MV-4-11 (cell line): ENCODE measurements at regions not wholly inside any gene's neighbourhood (a gene's known extent, or its start where the extent isn't known, plus 50 kb on each side); places are given as distances from the start of the nearest gene placed in this dataset.

Experiments
- DNase-seq: peaks from one replicate; lab custom pipeline; 2025; lab: John Stamatoyannopoulos, UW

DNA sequence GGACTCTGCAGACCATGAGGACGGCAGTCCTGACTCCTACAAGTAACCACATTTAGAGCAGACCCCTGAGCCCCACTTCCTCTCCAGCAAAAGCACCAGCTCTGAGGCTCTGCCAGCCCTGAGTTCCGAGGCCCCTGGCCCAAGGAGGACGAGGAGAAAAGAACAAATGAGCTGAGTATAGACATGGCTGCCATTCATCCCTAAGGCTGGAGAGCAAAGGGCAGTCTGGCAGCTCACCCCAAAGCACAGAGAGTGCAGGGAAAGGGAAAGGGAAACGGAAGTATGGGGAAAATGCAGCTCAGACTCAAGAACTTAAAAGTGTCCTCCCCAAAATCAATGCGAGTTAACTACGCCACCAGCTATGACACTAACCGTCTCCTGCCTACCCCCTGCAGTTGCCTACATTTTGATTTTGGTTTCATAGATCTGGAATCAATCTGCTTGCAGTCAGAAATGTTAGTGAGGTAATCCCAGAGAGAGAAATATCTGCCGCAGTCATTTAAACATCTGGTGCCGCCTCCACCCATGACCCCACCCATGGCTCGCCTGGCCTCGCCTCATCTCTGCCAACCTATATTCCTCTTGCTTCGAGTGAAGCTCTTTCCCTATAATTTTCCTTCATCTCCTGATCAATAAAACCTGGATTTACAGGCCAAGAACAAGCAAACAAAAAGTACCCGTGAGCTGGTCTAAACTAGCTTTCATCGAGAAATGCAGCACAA is 49.6 kb upstream of the AFDN start:
- no peak for DNase-seq
